ENCODE measurements at regions not wholly inside any gene's neighbourhood (a gene's known extent, or its start where the extent isn't known, plus 50 kb on each side); places are given as distances from the start of the nearest gene placed in this dataset.
A peak's percentile ranks its signal among the peaks of the same experiment; 100 is the strongest.

DNA sequence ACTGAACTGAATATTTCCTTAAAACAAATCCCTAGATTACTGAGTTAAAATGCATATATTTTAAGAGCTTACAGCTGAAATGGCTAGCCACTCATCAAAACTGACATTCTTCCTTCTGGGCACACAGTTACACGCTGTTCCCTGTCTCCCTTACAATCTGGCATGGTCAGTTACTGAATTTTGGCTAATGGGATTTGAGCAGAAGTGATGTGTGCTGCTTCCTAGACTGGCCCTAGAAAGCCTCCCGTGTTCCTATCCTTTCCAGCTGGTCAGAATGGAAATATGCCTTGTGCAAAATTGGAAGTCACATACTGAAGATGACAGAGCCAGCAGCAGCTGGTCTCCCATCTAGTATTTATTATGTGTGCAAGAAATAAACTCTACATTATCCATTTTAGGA lies 128.7 kb upstream of the NAMPT start:
- H3K27ac ChIP-seq: peak overlapping the region in 1 of 3 donors; percentile 56
- 82% methylated on average over 2 of the region's 2 CpGs for WGBS (ENCODE audit: insufficient coverage, low coverage, low lambda C conversion rate, missing lambda C conversion rate)
- intact Hi-C loops (cut with DNase I): no loop called here
- ATAC-seq: no peak
- no peaks in the 10 kb centered on the region for H3K27me3 ChIP-seq
- H3K4me1 ChIP-seq: peaks cover 0 to 30% (median 0%) of the 10 kb centered on the region in 4 donors
- no peak for TF ChIP-seq POLR2A (IDR thresholded peaks at IDR 0.05)
- TF ChIP-seq, protein P1, sequence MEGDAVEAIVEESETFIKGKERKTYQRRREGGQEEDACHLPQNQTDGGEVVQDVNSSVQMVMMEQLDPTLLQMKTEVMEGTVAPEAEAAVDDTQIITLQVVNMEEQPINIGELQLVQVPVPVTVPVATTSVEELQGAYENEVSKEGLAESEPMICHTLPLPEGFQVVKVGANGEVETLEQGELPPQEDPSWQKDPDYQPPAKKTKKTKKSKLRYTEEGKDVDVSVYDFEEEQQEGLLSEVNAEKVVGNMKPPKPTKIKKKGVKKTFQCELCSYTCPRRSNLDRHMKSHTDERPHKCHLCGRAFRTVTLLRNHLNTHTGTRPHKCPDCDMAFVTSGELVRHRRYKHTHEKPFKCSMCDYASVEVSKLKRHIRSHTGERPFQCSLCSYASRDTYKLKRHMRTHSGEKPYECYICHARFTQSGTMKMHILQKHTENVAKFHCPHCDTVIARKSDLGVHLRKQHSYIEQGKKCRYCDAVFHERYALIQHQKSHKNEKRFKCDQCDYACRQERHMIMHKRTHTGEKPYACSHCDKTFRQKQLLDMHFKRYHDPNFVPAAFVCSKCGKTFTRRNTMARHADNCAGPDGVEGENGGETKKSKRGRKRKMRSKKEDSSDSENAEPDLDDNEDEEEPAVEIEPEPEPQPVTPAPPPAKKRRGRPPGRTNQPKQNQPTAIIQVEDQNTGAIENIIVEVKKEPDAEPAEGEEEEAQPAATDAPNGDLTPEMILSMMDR (IDR thresholded peaks at IDR 0.05): no peak
- DNase-seq: no peak
- H3K9me3 ChIP-seq: no peaks in the 10 kb centered on the region
- no peaks in the 10 kb centered on the region for H3K36me3 ChIP-seq
- no peak overlapping the region for H3K4me3 ChIP-seq

DNA sequence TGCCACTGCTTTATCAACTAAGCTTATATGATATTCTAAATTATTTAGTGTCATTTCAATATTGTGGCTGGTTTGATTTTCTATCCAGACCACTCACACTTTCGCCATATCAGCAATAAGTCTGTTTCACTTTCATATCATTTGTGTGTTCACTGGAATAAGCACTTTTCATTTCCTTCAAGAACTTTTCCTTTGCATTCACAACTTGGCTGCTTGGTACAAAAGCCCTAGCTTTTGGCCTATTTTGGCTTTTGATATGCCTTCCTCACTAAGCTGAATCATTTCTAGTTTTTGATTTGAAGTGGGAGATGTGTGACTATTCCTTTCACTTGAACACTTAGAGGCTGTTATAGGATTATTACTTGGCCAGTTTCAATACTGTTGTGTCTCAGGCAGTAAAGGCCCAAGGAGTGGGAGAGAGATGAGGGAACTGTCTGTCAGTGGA lies 120.9 kb upstream of the NAMPT start:
- H3K4me3 ChIP-seq: no peak overlapping the region
- DNase-seq (no peak), ATAC-seq (peak in 1 of 4 donors; percentile 40)
- no peaks in the 10 kb centered on the region for H3K4me1 ChIP-seq
- no peak overlapping the region for H3K27ac ChIP-seq
- H3K36me3 ChIP-seq: no peaks in the 10 kb centered on the region
- no peaks in the 10 kb centered on the region for H3K9me3 ChIP-seq
- intact Hi-C loops (cut with DNase I): no loop called here
- H3K27me3 ChIP-seq: no peaks in the 10 kb centered on the region
- TF ChIP-seq, protein P1 (IDR thresholded peaks at IDR 0.05): no peak
- no peak for TF ChIP-seq POLR2A (IDR thresholded peaks at IDR 0.05)
- WGBS (ENCODE audit: insufficient coverage, low coverage, low lambda C conversion rate, missing lambda C conversion rate): no CpG with 5 or more reads among the region's 1 CpG

DNA sequence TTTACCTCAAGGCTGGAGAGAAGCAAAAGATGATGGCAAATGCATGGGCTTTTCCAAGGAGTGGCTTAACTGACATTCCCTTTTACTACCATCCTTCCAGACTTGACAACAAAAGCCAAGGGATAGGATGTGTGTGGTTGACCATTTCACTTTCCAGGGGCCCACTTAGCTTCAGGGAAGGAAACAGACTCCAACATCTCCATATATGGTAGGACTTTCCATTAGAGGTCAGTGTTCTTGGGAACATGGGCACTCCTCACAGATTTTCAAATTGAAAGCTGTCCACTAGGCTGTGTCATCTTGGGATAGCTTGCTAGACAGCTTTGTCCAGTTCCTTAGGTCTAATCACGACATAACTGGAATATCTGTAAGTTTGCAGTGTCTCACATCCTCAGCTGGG lies 118.1 kb upstream of the NAMPT start:
- TF ChIP-seq, protein P1 (IDR thresholded peaks at IDR 0.05): no peak
- no peak for TF ChIP-seq POLR2A (IDR thresholded peaks at IDR 0.05)

DNA sequence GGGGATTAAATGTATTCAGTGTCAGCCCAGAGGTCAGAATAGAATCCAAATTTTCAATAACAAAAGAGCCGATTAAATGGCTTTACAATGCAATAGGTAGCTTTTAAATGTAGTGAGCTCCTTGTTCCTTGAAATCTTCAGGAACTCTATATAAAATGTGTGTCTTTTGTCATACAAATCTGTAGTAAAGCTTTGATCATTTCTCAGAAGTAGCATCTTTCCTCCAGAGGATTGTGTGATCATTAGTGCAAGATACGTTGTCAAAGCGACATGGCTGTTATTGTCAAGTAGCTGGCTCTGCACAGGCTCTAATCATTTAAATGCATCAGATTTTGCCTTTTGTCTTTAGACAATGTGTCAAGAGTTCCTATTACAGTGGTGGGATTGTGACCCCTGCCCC lies 116.1 kb upstream of the NAMPT start:
- 89% methylated on average over 3 of the region's 3 CpGs for WGBS (ENCODE audit: insufficient coverage, low coverage, low lambda C conversion rate, missing lambda C conversion rate)
- H3K9me3 ChIP-seq: no peaks in the 10 kb centered on the region
- intact Hi-C loops (cut with DNase I): no loop called here
- no peaks in the 10 kb centered on the region for H3K27me3 ChIP-seq
- ATAC-seq (no peak), DNase-seq (no peak)
- H3K27ac ChIP-seq: no peak overlapping the region
- no peaks in the 10 kb centered on the region for H3K36me3 ChIP-seq
- no peak overlapping the region for H3K4me3 ChIP-seq
- TF ChIP-seq POLR2A (IDR thresholded peaks at IDR 0.05): no peak
- TF ChIP-seq, protein P1 (IDR thresholded peaks at IDR 0.05): no peak
- no peaks in the 10 kb centered on the region for H3K4me1 ChIP-seq

More for the DNA sequence above, 118.1 kb upstream of the NAMPT start:
- Histone ChIP-seq H3K27me3 (no peaks in the 10 kb centered on the region), H3K4me1 (no peaks in the 10 kb centered on the region), H3K9me3 (no peaks in the 10 kb centered on the region), H3K4me3 (no peak overlapping the region), H3K27ac (no peak overlapping the region), H3K36me3 (no peaks in the 10 kb centered on the region)
- ATAC-seq (no peak), DNase-seq (no peak)
- 60% methylated on average over 1 of the region's 1 CpG for WGBS (ENCODE audit: insufficient coverage, low coverage, low lambda C conversion rate, missing lambda C conversion rate)
- intact Hi-C loops (cut with DNase I): no loop called here

DNA sequence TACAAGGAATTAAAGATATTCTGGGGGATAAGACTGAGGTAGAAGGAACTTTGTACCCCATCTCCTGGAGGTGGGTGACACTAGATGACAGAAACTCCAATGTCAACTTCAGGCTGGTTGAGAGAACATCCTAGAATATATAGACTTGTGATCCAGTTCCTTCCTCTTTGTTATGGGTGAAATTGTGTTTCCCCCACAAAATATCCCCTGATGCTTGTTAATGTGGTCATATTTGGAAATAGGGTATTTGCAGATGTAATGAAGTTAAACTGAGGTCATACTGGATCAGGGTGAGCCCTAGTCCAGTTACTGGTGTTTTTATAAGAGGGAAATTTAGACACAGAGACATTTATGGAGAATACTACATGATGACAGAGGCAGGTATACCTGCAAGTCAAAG lies 114.0 kb upstream of the NAMPT start:
- H3K27me3 ChIP-seq: no peaks in the 10 kb centered on the region
- H3K4me3 ChIP-seq: no peak overlapping the region
- no peaks in the 10 kb centered on the region for H3K4me1 ChIP-seq
- H3K27ac ChIP-seq: no peak overlapping the region
- TF ChIP-seq POLR2A (IDR thresholded peaks at IDR 0.05): no peak
- TF ChIP-seq, protein P1 (IDR thresholded peaks at IDR 0.05): no peak
- intact Hi-C loops (cut with DNase I): no loop called here
- DNase-seq: no peak
- no peaks in the 10 kb centered on the region for H3K9me3 ChIP-seq
- no peaks in the 10 kb centered on the region for H3K36me3 ChIP-seq
- no peak for ATAC-seq
